WI38 (cell line): ENCODE measurements at regions not wholly inside any gene's neighbourhood (a gene's known extent, or its start where the extent isn't known, plus 50 kb on each side); places are given as distances from the start of the nearest gene placed in this dataset.
A peak's percentile ranks its signal among the peaks of the same experiment; 100 is the strongest.
"Not testable (repeated sequence)": the region's sequence is repeated elsewhere in the genome, so short reads cannot be mapped to it uniquely, and the experiment has no call there.

Source experiments
- H3K4me3 ChIP-seq: 2 replicates; pipeline ENCODE4 v1.5.1; 2011; ENCODE audit warnings: low read depth, mild to moderate bottlenecking, control low read depth, low read length
- CTCF ChIP-seq: IDR thresholded peaks from 2 replicates; pipeline ENCODE4 v1.5.1; 2012; ENCODE audit warnings: low read depth, mild to moderate bottlenecking, control low read depth, low read length

GRCh38 chr7:97928844-97929243, 56.6 kb upstream of the ASNS start:
- not testable (repeated sequence) for H3K4me3 ChIP-seq

DNA sequence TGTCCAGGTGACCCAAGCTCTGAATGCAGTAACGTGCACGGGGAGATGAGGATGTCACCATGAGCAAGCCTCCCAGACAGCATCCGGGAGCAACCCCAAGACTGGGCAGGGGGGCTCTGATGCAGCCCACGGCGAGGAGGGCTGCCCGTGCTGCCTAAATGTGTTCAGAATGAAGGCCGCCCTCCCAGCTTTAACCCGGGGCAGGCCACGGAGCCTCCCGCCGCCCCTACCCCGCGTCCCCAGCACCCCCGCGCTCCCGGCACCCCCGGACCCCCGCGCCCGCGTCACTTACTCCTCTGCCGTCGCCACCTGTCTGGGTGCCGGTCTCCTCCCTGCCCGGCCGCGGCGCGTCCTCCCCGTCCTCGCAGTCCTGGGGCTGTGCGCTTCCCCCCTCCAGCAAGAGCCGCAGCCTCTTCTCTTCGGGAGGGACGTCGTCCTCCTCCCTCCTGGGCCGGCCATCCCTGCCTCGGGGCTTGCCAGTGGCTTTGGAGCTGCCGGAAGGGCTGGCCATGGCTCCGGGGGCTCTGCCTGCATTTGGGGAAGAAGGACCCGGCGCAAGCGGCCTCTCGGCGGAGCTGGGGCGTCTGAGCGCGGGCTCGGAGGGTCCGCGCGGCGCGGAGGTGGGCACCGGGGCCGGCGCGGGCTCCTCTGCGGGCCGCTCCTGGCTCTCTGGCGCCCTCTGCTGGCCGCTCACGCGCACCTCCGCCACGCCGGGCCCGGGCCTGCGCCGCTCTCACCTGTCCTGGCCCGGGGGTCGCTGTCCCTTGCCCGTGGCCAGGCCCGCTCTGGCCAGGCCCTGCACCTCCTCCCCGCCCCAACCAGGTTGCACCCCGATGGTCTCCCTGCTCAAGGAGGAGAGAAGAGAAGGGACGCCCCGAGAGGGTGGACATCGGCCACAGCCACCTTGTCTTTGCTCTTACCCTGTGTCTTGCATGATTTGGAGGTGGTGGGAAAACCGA, 55.9 kb upstream of the ASNS start:
- peak overlapping the region; percentile 51 for H3K4me3 ChIP-seq
- 0 out of 2 replicates have a peak, but pooled peaks have one; percentile 45 for TF ChIP-seq CTCF
